ENCODE measurements at regions not wholly inside any gene's neighbourhood (a gene's known extent, or its start where the extent isn't known, plus 50 kb on each side); places are given as distances from the start of the nearest gene placed in this dataset.

GRCh38 chr13:108407495-108407894, 138.0 kb downstream of the TNFSF13B start (continued):
- TF ChIP-seq SMAD1 (CRISPR knock-in tag; IDR thresholded peaks at IDR 0.05; ENCODE audit: borderline replicate concordance, low read depth) (no peak), ISL2 (CRISPR knock-in tag; IDR thresholded peaks at IDR 0.05) (no peak), HNRNPL (IDR thresholded peaks at IDR 0.05; ENCODE audit: low read depth, low read length) (no peak), ZIK1 (CRISPR knock-in tag; IDR thresholded peaks at IDR 0.05; ENCODE audit: borderline replicate concordance, low read depth) (no peak), ZFAT (CRISPR knock-in tag; conservative IDR thresholded peaks at IDR 0.05) (no peak), MED13 (CRISPR knock-in tag; IDR thresholded peaks at IDR 0.05) (no peak), ETV6 (CRISPR knock-in tag; conservative IDR thresholded peaks at IDR 0.05) (no peak), ZNF761 (CRISPR knock-in tag; conservative IDR thresholded peaks at IDR 0.05) (no peak)

GRCh38 chr13:108408672-108409071, 139.2 kb downstream of the TNFSF13B start:
- POLR2A ChIA-PET = no interaction called here
- H3K79me2 ChIP-seq (ENCODE audit: insufficient read depth, low read length) = no peaks in the 10 kb centered on the region
- no peaks in the 10 kb centered on the region for H3K9me3 ChIP-seq (ENCODE audit: low read length)
- ATAC-seq = no peak
- H3K9ac ChIP-seq (ENCODE audit: insufficient read depth, low read depth, low read length) = no peak overlapping the region
- no peaks in the 10 kb centered on the region for H3K27me3 ChIP-seq (ENCODE audit: control insufficient read depth in 1 of 2, insufficient read depth in 2 of 2, low read length in 2 of 2)
- no peak overlapping the region for H3K27ac ChIP-seq (ENCODE audit: extremely low read length, insufficient read depth, low read length)
- H4K20me1 ChIP-seq (ENCODE audit: insufficient read depth, low read length) = no peaks in the 10 kb centered on the region
- H3K4me3 ChIP-seq (replicated peaks in 1 of 3; ENCODE audit: insufficient read depth in 1 of 3, low read depth in 2 of 3, low read length in 3 of 3) = no peak overlapping the region
- no peak overlapping the region for H3K4me2 ChIP-seq (ENCODE audit: low read depth, low read length)
- BruUV-seq (replicated peaks) = no TSS peak
- no peak for FAIRE-seq
- intact Hi-C loops (cut with micrococcal nuclease; ENCODE audit: unreplicated experiment) = no loop called here
- CTCF ChIA-PET (ENCODE audit: low intra/inter-chr PET ratio, low total read pairs) = no interaction called here
- WGBS (ENCODE audit: low lambda C conversion rate) = 0% methylated on average over 2 of the region's 2 CpGs
- H2AFZ ChIP-seq (ENCODE audit: low read length) = no peak overlapping the region
- DNase-seq (ENCODE audit: low spot score) = no peak
- no peaks in the 10 kb centered on the region for H3K36me3 ChIP-seq (replicated peaks in 1 of 2; ENCODE audit: control insufficient read depth in 1 of 2, insufficient read depth in 2 of 2, low read length in 2 of 2)
- no peaks in the 10 kb centered on the region for H3K4me1 ChIP-seq (ENCODE audit: insufficient read depth, low read length)
- in situ Hi-C loops (cut with HindIII; ENCODE audit: extremely low pct_ligation_motif_present, low pct_unique_long_range_greater_than_20kb) = no loop called here
- TF ChIP-seq MIXL1 (CRISPR knock-in tag; IDR thresholded peaks at IDR 0.05) = no peak
- TF ChIP-seq RFX5 (IDR thresholded peaks at IDR 0.05; ENCODE audit: low read depth, low read length) = no peak
- no peak for TF ChIP-seq ZNF629 (CRISPR knock-in tag; conservative IDR thresholded peaks at IDR 0.05)
- TF ChIP-seq GMEB2 (CRISPR knock-in tag; IDR thresholded peaks at IDR 0.05; ENCODE audit: low read depth) = no peak
- TF ChIP-seq RERE (CRISPR knock-in tag; IDR thresholded peaks at IDR 0.05; ENCODE audit: low read depth) = no peak
- TF ChIP-seq ZNF644 (CRISPR knock-in tag; IDR thresholded peaks at IDR 0.05; ENCODE audit: low read depth) = no peak
- TF ChIP-seq POLR2AphosphoS5 (IDR thresholded peaks at IDR 0.05; ENCODE audit: low read depth, low read length) = no peak
- TF ChIP-seq ZBTB8A (CRISPR knock-in tag; IDR thresholded peaks at IDR 0.05; ENCODE audit: borderline replicate concordance, low read depth) = no peak
- TF ChIP-seq, protein P1, sequence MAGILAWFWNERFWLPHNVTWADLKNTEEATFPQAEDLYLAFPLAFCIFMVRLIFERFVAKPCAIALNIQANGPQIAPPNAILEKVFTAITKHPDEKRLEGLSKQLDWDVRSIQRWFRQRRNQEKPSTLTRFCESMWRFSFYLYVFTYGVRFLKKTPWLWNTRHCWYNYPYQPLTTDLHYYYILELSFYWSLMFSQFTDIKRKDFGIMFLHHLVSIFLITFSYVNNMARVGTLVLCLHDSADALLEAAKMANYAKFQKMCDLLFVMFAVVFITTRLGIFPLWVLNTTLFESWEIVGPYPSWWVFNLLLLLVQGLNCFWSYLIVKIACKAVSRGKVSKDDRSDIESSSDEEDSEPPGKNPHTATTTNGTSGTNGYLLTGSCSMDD (CRISPR knock-in tag; IDR thresholded peaks at IDR 0.05) = no peak
- TF ChIP-seq SYNCRIP (IDR thresholded peaks at IDR 0.05; ENCODE audit: insufficient read depth, low read depth, low read length) = no peak
